BLaER1 treated with 17β-estradiol and CSF1 and Interleukin-3, amounts not matched to agents 10 nM and 100 nM (cell line): ENCODE measurements at regions not wholly inside any gene's neighbourhood (a gene's known extent, or its start where the extent isn't known, plus 50 kb on each side); places are given as distances from the start of the nearest gene placed in this dataset.

Source experiments
- H3K27ac ChIP-seq, 11 experiments: shearing (Covaris generic); formaldehyde crosslinking; 2 replicates each; pipeline ENCODE4 v1.8.1; 2022
- H3K27me3 ChIP-seq, 11 experiments: shearing (Covaris generic); formaldehyde crosslinking; 2 replicates each; pipeline ENCODE4 v1.8.1; 2022
- H3K36me3 ChIP-seq, 11 experiments: shearing (Covaris generic); formaldehyde crosslinking; 2 replicates each; pipeline ENCODE4 v1.8.1; 2022
- H3K4me1 ChIP-seq, 10 experiments: shearing (Covaris generic); formaldehyde crosslinking; 2 replicates each; pipeline ENCODE4 v1.8.1; 2022
- H3K4me2 ChIP-seq, 11 experiments: shearing (Covaris generic); formaldehyde crosslinking; 2 replicates each; pipeline ENCODE4 v1.8.1; 2022
- H3K4me3 ChIP-seq, 10 experiments: shearing (Covaris generic); formaldehyde crosslinking; 2 replicates each; pipeline ENCODE4 v1.8.1; 2022
- H3K9ac ChIP-seq, 11 experiments: shearing (Covaris generic); formaldehyde crosslinking; 2 replicates each; pipeline ENCODE4 v1.8.1; 2022
- H3K9me3 ChIP-seq, 11 experiments: shearing (Covaris generic); formaldehyde crosslinking; replicated peaks in 1 of 11; 2 replicates each; pipeline ENCODE4 v1.8.1; 2022
- H4K20me1 ChIP-seq, 11 experiments: shearing (Covaris generic); formaldehyde crosslinking; 2 replicates each; pipeline ENCODE4 v1.8.1; 2022
- Cebpa-rat ChIP-seq, 11 experiments: shearing (Covaris generic); IDR thresholded peaks; 2 replicates each; pipeline ENCODE4 v1.8.1; 2022

GRCh38 chr15:47443839-47444238 is 273.5 kb upstream of the SEMA6D start:
- no peaks in the 10 kb centered on the region for H4K20me1 ChIP-seq
- peaks cover 0 to 8% (median 0%) of the 10 kb centered on the region in 11 experiments; a peak in 1 of 22 replicates for H3K9me3 ChIP-seq
- H3K27me3 ChIP-seq = no peaks in the 10 kb centered on the region
- H3K4me2 ChIP-seq = no peak overlapping the region
- 0 out of 20 replicates have a peak, but pooled peaks cover 0 to 4% (median 0%) of the 10 kb centered on the region in 10 experiments for H3K4me1 ChIP-seq
- TF ChIP-seq Cebpa-rat (IDR thresholded peaks at IDR 0.05) = no peak
- no peak overlapping the region for H3K27ac ChIP-seq
- H3K9ac ChIP-seq = no peak overlapping the region
- no peak overlapping the region for H3K4me3 ChIP-seq
- H3K36me3 ChIP-seq = no peaks in the 10 kb centered on the region

DNA sequence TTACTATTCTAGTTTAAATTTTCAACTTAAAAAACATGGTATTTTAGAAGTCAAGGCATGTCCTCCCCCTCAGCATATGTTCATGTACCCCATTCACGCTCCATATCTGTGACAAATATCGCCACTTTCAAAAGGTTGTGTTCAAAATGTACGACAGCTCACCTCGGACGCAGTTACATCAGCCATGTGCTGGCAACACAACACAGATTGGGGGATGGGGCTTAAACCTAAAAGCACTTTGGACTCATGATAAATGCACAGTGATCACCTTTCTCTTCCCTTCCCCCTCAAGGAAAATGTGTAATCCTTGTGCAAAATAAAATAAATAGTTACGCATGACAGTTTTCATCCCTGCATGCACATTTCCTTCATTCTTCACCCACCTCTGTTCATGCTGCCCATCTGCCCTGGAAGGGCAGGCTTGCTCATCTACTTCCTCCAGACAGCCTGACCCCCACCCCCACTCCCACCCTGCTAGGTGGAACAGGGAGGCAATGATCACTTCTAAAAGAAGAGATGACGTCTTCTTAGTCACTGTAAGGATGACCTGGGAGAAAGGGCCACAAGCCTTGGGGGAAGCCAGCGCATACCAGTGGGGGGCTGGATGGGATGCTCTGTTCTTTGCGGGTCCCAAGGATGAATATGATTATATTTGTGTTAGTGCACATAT is 271.4 kb upstream of the SEMA6D start:
- no peak for TF ChIP-seq Cebpa-rat (IDR thresholded peaks at IDR 0.05)
- Histone ChIP-seq H3K4me1 (0 out of 20 replicates have a peak, but pooled peaks cover 0 to 4% (median 0%) of the 10 kb centered on the region in 10 experiments), H4K20me1 (no peaks in the 10 kb centered on the region), H3K36me3 (no peaks in the 10 kb centered on the region), H3K9me3 (peaks cover 0 to 8% (median 0%) of the 10 kb centered on the region in 11 experiments; a peak in 1 of 22 replicates), H3K4me2 (no peak overlapping the region), H3K9ac (no peak overlapping the region), H3K4me3 (no peak overlapping the region), H3K27ac (no peak overlapping the region), H3K27me3 (no peaks in the 10 kb centered on the region)

DNA sequence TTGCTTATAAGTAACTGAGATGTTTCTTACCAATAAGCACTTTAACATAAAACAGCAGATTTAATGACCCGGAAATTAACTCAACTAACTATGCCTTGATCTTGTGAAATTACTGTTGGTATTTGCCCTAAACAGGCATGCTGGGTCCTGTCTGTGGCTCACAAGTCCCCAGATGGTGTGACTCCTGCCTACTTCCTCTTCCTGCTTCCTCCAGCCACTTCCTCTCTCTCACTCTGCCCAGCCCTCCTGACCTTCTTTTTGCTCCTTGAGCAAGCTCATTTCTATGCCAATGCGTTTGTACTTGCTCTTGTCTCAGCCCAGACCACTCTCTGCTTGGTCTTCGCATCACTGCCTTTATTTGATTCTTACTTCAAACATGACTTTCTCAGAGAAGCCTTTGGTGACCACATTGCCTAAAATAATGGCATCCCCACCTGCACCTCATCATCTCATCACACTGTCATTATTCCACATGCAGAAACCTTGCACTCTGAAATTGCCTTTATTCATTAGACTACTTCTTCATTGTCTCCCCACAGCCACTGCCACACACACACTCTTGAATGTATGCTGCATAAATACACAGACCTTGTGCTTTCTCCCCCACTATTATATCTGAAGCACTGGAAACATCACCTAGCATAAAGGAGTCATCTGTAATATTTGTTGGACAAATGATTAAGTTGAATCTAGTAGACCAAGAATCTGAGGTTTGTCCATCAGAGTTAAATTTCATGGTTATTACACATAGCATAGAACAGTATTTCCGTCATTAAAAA is 256.3 kb upstream of the SEMA6D start:
- H3K4me2 ChIP-seq = peak overlapping the region; percentile 18 to 68 (median 54)
- no peaks in the 10 kb centered on the region for H3K36me3 ChIP-seq
- no peaks in the 10 kb centered on the region for H3K27me3 ChIP-seq
- TF ChIP-seq Cebpa-rat (IDR thresholded peaks at IDR 0.05) = no peak
- no peak overlapping the region for H3K4me3 ChIP-seq
- H4K20me1 ChIP-seq = no peaks in the 10 kb centered on the region
- peaks cover 11 to 22% (median 13%) of the 10 kb centered on the region in 10 experiments for H3K4me1 ChIP-seq
- H3K27ac ChIP-seq = peak overlapping the region in 9 of 11 experiments; percentile 0 to 63 (median 35); a peak in 12 of 22 replicates
- peaks cover 0 to 6% (median 0%) of the 10 kb centered on the region in 11 experiments; a peak in 2 of 22 replicates for H3K9me3 ChIP-seq
- no peak overlapping the region for H3K9ac ChIP-seq

- no peak overlapping the region for H3K4me2 ChIP-seq
- H3K27ac ChIP-seq = no peak overlapping the region
- H3K9ac ChIP-seq = no peak overlapping the region
- H4K20me1 ChIP-seq = no peaks in the 10 kb centered on the region
- no peak overlapping the region for H3K4me3 ChIP-seq
- peaks cover 0 to 6% (median 0%) of the 10 kb centered on the region in 11 experiments; a peak in 2 of 22 replicates for H3K9me3 ChIP-seq
- H3K36me3 ChIP-seq = no peaks in the 10 kb centered on the region
- peaks cover 11 to 22% (median 13%) of the 10 kb centered on the region in 10 experiments for H3K4me1 ChIP-seq
- TF ChIP-seq Cebpa-rat (IDR thresholded peaks at IDR 0.05) = no peak
- no peaks in the 10 kb centered on the region for H3K27me3 ChIP-seq
Measured at GRCh38 chr15:47461652-47462141, 255.6 kb upstream of the SEMA6D start.

- no peak for TF ChIP-seq Cebpa-rat (IDR thresholded peaks at IDR 0.05)
- H3K9me3 ChIP-seq = peaks cover 0 to 4% (median 0%) of the 10 kb centered on the region in 11 experiments; a peak in 1 of 22 replicates
- H3K9ac ChIP-seq = no peak overlapping the region
- H3K4me2 ChIP-seq = no peak overlapping the region
- H3K36me3 ChIP-seq = no peaks in the 10 kb centered on the region
- H3K4me1 ChIP-seq = 0 out of 20 replicates have a peak, but pooled peaks cover 0 to under 1% (median 0%) of the 10 kb centered on the region in 10 experiments
- no peak overlapping the region for H3K27ac ChIP-seq
- H4K20me1 ChIP-seq = no peaks in the 10 kb centered on the region
- H3K4me3 ChIP-seq = no peak overlapping the region
- no peaks in the 10 kb centered on the region for H3K27me3 ChIP-seq
Measured at GRCh38 chr15:47466357-47466756, 250.9 kb upstream of the SEMA6D start.

- H3K4me2 ChIP-seq = no peak overlapping the region
- no peaks in the 10 kb centered on the region for H3K36me3 ChIP-seq
- no peak for TF ChIP-seq Cebpa-rat (IDR thresholded peaks at IDR 0.05)
- no peaks in the 10 kb centered on the region for H4K20me1 ChIP-seq
- H3K9me3 ChIP-seq = no peaks in the 10 kb centered on the region
- no peak overlapping the region for H3K27ac ChIP-seq
- H3K4me1 ChIP-seq = no peaks in the 10 kb centered on the region
- no peak overlapping the region for H3K4me3 ChIP-seq
- no peaks in the 10 kb centered on the region for H3K27me3 ChIP-seq
- H3K9ac ChIP-seq = no peak overlapping the region
Measured at GRCh38 chr15:47470983-47471382, 246.3 kb upstream of the SEMA6D start.

- Histone ChIP-seq H3K4me2 (no peak overlapping the region), H3K27me3 (no peaks in the 10 kb centered on the region), H3K27ac (no peak overlapping the region), H3K4me3 (no peak overlapping the region), H4K20me1 (no peaks in the 10 kb centered on the region), H3K36me3 (no peaks in the 10 kb centered on the region), H3K9me3 (no peaks in the 10 kb centered on the region), H3K4me1 (no peaks in the 10 kb centered on the region), H3K9ac (no peak overlapping the region)
- TF ChIP-seq Cebpa-rat (IDR thresholded peaks at IDR 0.05) = no peak
Measured at GRCh38 chr15:47473106-47473725, 244.1 kb upstream of the SEMA6D start.

DNA sequence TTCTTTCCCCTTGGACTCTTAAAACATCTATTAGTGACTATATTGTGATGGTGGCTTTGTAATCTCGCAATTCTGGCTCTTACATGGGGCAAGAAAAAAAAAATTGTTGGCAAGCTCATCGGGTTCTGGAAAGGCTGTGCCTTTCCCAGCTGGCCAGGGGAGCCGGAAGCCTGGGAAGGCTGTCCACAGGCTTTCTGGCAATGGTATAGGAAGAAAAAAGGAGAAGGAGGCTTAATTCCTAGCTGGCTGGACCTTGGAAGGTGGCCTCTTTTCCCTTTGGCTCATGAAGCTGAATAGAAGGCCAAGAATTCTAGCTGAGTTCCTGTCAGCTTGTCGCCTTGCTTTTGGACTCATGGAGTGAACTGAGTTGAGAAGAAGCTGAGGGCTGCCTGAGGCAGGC is 243.5 kb upstream of the SEMA6D start:
- Histone ChIP-seq H3K4me2 (no peak overlapping the region), H3K9ac (no peak overlapping the region), H3K36me3 (no peaks in the 10 kb centered on the region), H3K27ac (no peak overlapping the region), H4K20me1 (no peaks in the 10 kb centered on the region), H3K27me3 (no peaks in the 10 kb centered on the region), H3K9me3 (peaks cover 0 to 6% (median 2%) of the 10 kb centered on the region in 11 experiments; a peak in 2 of 22 replicates), H3K4me3 (no peak overlapping the region), H3K4me1 (no peaks in the 10 kb centered on the region)
- TF ChIP-seq Cebpa-rat (IDR thresholded peaks at IDR 0.05) = no peak

DNA sequence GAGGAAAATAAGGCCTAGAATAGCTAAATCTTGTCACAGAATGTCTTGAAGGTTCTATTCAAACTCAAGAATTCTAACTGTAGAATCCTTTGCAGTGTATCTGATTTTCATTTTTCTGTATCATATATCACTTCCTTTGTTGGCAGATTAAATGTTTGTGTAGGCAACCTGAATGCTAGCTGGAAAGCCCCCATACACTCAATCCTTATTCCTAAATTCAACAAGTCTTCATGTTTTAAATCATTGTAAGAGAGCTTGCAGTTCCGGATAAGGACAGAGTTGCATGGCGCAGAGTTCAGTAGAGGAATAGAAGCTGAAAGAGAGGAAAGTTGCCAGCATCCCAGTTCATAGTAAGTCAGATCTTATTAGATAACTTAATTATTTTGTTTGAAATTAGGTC is 242.0 kb upstream of the SEMA6D start:
- TF ChIP-seq Cebpa-rat (IDR thresholded peaks at IDR 0.05) = no peak
- Histone ChIP-seq H3K27me3 (no peaks in the 10 kb centered on the region), H3K4me2 (no peak overlapping the region), H4K20me1 (no peaks in the 10 kb centered on the region), H3K27ac (no peak overlapping the region), H3K4me1 (no peaks in the 10 kb centered on the region), H3K4me3 (no peak overlapping the region), H3K9me3 (peaks cover 0 to 11% (median 5%) of the 10 kb centered on the region in 11 experiments; a peak in 3 of 22 replicates), H3K9ac (no peak overlapping the region), H3K36me3 (no peaks in the 10 kb centered on the region)
